PC-9 (cell line): ENCODE measurements at regions not wholly inside any gene's neighbourhood (a gene's known extent, or its start where the extent isn't known, plus 50 kb on each side); places are given as distances from the start of the nearest gene placed in this dataset.

ENCODE experiments used
- BruUV-seq: library from RNA; stranded (reverse); fragments of 400-500 nt; replicated peaks from 2 replicates; lab custom pipeline; 2021; lab: Mats Ljungman, UMichigan
- CTCF ChIA-PET: fragments of 300-600 bp; sonication (Branson Sonifier 250); formaldehyde crosslinking; loops from one replicate; lab custom pipeline; 2022; ENCODE audit warnings: antibody characterized with exemption; lab: Charles Lee
- POLR2A ChIA-PET: fragments of 300-600 bp; sonication (Branson Sonifier 250); formaldehyde crosslinking; loops from one replicate; lab custom pipeline; 2022; ENCODE audit warnings: antibody characterized with exemption; ENCODE audit not compliant: unreplicated experiment; lab: Charles Lee
- DNase-seq, 2 experiments: peaks; one replicate each; pipeline versions ENCODE4 v3.0.0 to v3.0.0-alpha.2; 2015 to 2022; ENCODE audit warnings: mixed read lengths in 1 of 2
- H2AFZ ChIP-seq: fragments of 200-600 bp; sonication (generic); 2 replicates; pipeline ENCODE4 v1.8.1; 2017; ENCODE audit warnings: antibody characterized with exemption
- H3F3A ChIP-seq: fragments of 200-600 bp; sonication (generic); 2 replicates; pipeline ENCODE4 v1.8.1; 2017; ENCODE audit warnings: antibody characterized with exemption, mild to moderate bottlenecking, low read depth; ENCODE audit not compliant: insufficient read depth
- H3K27ac ChIP-seq: fragments of 200-600 bp; sonication (generic); 2 replicates; pipeline ENCODE4 v1.6.1; 2016; ENCODE audit warnings: mixed run types
- H3K27me3 ChIP-seq: fragments of 200-600 bp; sonication (generic); 2 replicates; pipeline ENCODE4 v1.6.1; 2016; ENCODE audit warnings: low read depth, mixed run types; ENCODE audit not compliant: insufficient read depth
- H3K36me3 ChIP-seq: fragments of 200-600 bp; sonication (generic); 2 replicates; pipeline ENCODE4 v1.6.1; 2016; ENCODE audit warnings: low read depth, mixed run types
- H3K4me1 ChIP-seq: fragments of 200-600 bp; sonication (generic); replicated peaks from 2 replicates; pipeline ENCODE4 v1.6.1; 2016; ENCODE audit warnings: mixed run types; ENCODE audit not compliant: insufficient read depth
- H3K4me2 ChIP-seq: fragments of 200-600 bp; sonication (generic); 2 replicates; pipeline ENCODE4 v1.6.1; 2017; ENCODE audit warnings: mixed run types
- H3K4me3 ChIP-seq: fragments of 200-600 bp; sonication (generic); 2 replicates; pipeline ENCODE4 v1.6.1; 2016; ENCODE audit warnings: mixed run types
- H3K79me2 ChIP-seq: fragments of 200-600 bp; sonication (generic); 2 replicates; pipeline ENCODE4 v1.6.1; 2017; ENCODE audit warnings: low read depth, mixed run types
- H3K9me2 ChIP-seq: fragments of 200-600 bp; sonication (generic); 2 replicates; pipeline ENCODE4 v1.8.1; 2017; ENCODE audit warnings: mild to moderate bottlenecking; ENCODE audit not compliant: insufficient read depth
- H3K9me3 ChIP-seq: fragments of 200-600 bp; sonication (generic); 2 replicates; pipeline ENCODE4 v1.8.1; 2016; ENCODE audit warnings: low read depth; ENCODE audit not compliant: insufficient read depth
- H4K20me1 ChIP-seq: fragments of 200-600 bp; sonication (generic); 2 replicates; pipeline ENCODE4 v1.8.1; 2017; ENCODE audit not compliant: insufficient read depth
- CTCF ChIP-seq: fragments of 200-600 bp; sonication (generic); conservative IDR thresholded peaks from 2 replicates; pipeline ENCODE4 v1.6.1; 2017; ENCODE audit warnings: mixed run types, antibody characterized with exemption, mild to moderate bottlenecking, moderate library complexity
- EZH2 ChIP-seq: fragments of 200-600 bp; sonication (generic); IDR thresholded peaks from 2 replicates; pipeline ENCODE4 v1.8.0; 2017; ENCODE audit warnings: antibody characterized with exemption, low read depth
- intact Hi-C: fragments of 100-400 bp; cut with micrococcal nuclease; formaldehyde crosslinking; loops from one replicate; pipeline ENCODE4 v1.10.0; 2022; ENCODE audit not compliant: unreplicated experiment

- Histone ChIP-seq H3K4me1 (no peaks in the 10 kb centered on the region), H2AFZ (no peak overlapping the region), H3K9me3 (no peaks in the 10 kb centered on the region), H3K27ac (no peak overlapping the region), H3K27me3 (peaks cover 81% of the 10 kb centered on the region), H3F3A (no peaks in the 10 kb centered on the region), H3K9me2 (no peaks in the 10 kb centered on the region), H3K4me2 (no peak overlapping the region), H3K4me3 (no peak overlapping the region), H3K79me2 (no peaks in the 10 kb centered on the region), H3K36me3 (no peaks in the 10 kb centered on the region), H4K20me1 (no peaks in the 10 kb centered on the region)
- DNase-seq: no peak
- no TSS peak for BruUV-seq
- CTCF ChIA-PET: no interaction called here
- intact Hi-C loops: no loop called here
- POLR2A ChIA-PET: no interaction called here
- TF ChIP-seq EZH2: no peak
- TF ChIP-seq CTCF: no peak
Measured at GRCh38 chr1:228683428-228683827, 51.9 kb upstream of the RHOU start.

- BruUV-seq: no TSS peak
- H3K27me3 ChIP-seq: peaks cover 84% of the 10 kb centered on the region
- CTCF ChIA-PET: no interaction called here
- H3K27ac ChIP-seq: no peak overlapping the region
- no peaks in the 10 kb centered on the region for H3K79me2 ChIP-seq
- H4K20me1 ChIP-seq: no peaks in the 10 kb centered on the region
- TF ChIP-seq EZH2: no peak
- TF ChIP-seq CTCF: no peak
- no peak overlapping the region for H3K4me3 ChIP-seq
- no peaks in the 10 kb centered on the region for H3K9me3 ChIP-seq
- H3K9me2 ChIP-seq: no peaks in the 10 kb centered on the region
- no peaks in the 10 kb centered on the region for H3K4me1 ChIP-seq
- POLR2A ChIA-PET: no interaction called here
- no peaks in the 10 kb centered on the region for H3F3A ChIP-seq
- no peak for DNase-seq
- no peak overlapping the region for H2AFZ ChIP-seq
- intact Hi-C loops: no loop called here
- no peaks in the 10 kb centered on the region for H3K36me3 ChIP-seq
- no peak overlapping the region for H3K4me2 ChIP-seq
Measured at GRCh38 chr1:228684607-228685006, 50.7 kb upstream of the RHOU start.

- no peaks in the 10 kb centered on the region for H3K79me2 ChIP-seq
- H3K9me2 ChIP-seq: no peaks in the 10 kb centered on the region
- no peak overlapping the region for H3K4me2 ChIP-seq
- no peaks in the 10 kb centered on the region for H3F3A ChIP-seq
- peaks cover 84% of the 10 kb centered on the region for H3K27me3 ChIP-seq
- H4K20me1 ChIP-seq: no peaks in the 10 kb centered on the region
- no peak overlapping the region for H3K4me3 ChIP-seq
- intact Hi-C loops: no loop called here
- DNase-seq: no peak
- TF ChIP-seq EZH2: no peak
- no peak for TF ChIP-seq CTCF
- H3K36me3 ChIP-seq: no peaks in the 10 kb centered on the region
- POLR2A ChIA-PET: no interaction called here
- BruUV-seq: no TSS peak
- CTCF ChIA-PET: no interaction called here
- H3K27ac ChIP-seq: no peak overlapping the region
- H3K9me3 ChIP-seq: no peaks in the 10 kb centered on the region
- no peak overlapping the region for H2AFZ ChIP-seq
- H3K4me1 ChIP-seq: no peaks in the 10 kb centered on the region
Measured at GRCh38 chr1:228685081-228685660, 50.1 kb upstream of the RHOU start.
